KG1 (cell line): ENCODE measurements at regions not wholly inside any gene's neighbourhood (a gene's known extent, or its start where the extent isn't known, plus 50 kb on each side); places are given as distances from the start of the nearest gene placed in this dataset.

ENCODE experiments used
- DNase-seq: peaks from one replicate; lab custom pipeline; 2025; lab: John Stamatoyannopoulos, UW

GRCh38 chr1:58430421-58431275, 115.9 kb downstream of the OMA1 start:
- no peak for DNase-seq

GRCh38 chr1:58426918-58427317, 119.6 kb downstream of the OMA1 start:
- no peak for DNase-seq

GRCh38 chr1:58422436-58422835, 124.1 kb downstream of the OMA1 start:
- no peak for DNase-seq

- no peak for DNase-seq
These were observed 128.0 kb downstream of the OMA1 start for GRCh38 chr1:58418283-58419228.

GRCh38 chr1:58412071-58412580, 134.4 kb downstream of the OMA1 start:
- DNase-seq = no peak

GRCh38 chr1:58409890-58410289, 136.6 kb downstream of the OMA1 start:
- DNase-seq = no peak

GRCh38 chr1:58409336-58409735, 137.2 kb downstream of the OMA1 start:
- DNase-seq = no peak

- DNase-seq = no peak
These were observed 140.0 kb downstream of the OMA1 start for GRCh38 chr1:58406301-58407071.

- DNase-seq = no peak
These were observed 140.9 kb downstream of the OMA1 start for GRCh38 chr1:58405660-58406059.

GRCh38 chr1:58403894-58404293, 142.6 kb downstream of the OMA1 start:
- no peak for DNase-seq

GRCh38 chr1:58402444-58402843, 144.1 kb downstream of the OMA1 start:
- DNase-seq = no peak

- no peak for DNase-seq
These were observed 144.5 kb downstream of the OMA1 start for GRCh38 chr1:58401991-58402390.

- no peak for DNase-seq
These were observed 147.3 kb downstream of the OMA1 start for GRCh38 chr1:58399176-58399575.

GRCh38 chr1:58398714-58399113, 147.8 kb downstream of the OMA1 start:
- DNase-seq = no peak

GRCh38 chr1:58397187-58397820, 149.2 kb downstream of the OMA1 start:
- DNase-seq = no peak

- no peak for DNase-seq
These were observed 150.4 kb downstream of the OMA1 start for GRCh38 chr1:58396150-58396549.

- DNase-seq = no peak
These were observed 151.2 kb downstream of the OMA1 start for GRCh38 chr1:58395355-58395754.

GRCh38 chr1:58392083-58392482, 154.4 kb downstream of the OMA1 start:
- no peak for DNase-seq

- DNase-seq = no peak
These were observed 155.0 kb downstream of the OMA1 start for GRCh38 chr1:58391514-58391913.

- DNase-seq = no peak
These were observed 155.5 kb downstream of the OMA1 start for GRCh38 chr1:58391056-58391455.

GRCh38 chr1:58390091-58390490, 156.4 kb downstream of the OMA1 start:
- DNase-seq = no peak
